DMS153 (cell line): ENCODE measurements at regions not wholly inside any gene's neighbourhood (a gene's known extent, or its start where the extent isn't known, plus 50 kb on each side); places are given as distances from the start of the nearest gene placed in this dataset.
"Not testable (repeated sequence)": the region's sequence is repeated elsewhere in the genome, so short reads cannot be mapped to it uniquely, and the experiment has no call there.

Source experiments
- DNase-seq: peaks from one replicate; lab custom pipeline; 2025; lab: John Stamatoyannopoulos, UW

DNA sequence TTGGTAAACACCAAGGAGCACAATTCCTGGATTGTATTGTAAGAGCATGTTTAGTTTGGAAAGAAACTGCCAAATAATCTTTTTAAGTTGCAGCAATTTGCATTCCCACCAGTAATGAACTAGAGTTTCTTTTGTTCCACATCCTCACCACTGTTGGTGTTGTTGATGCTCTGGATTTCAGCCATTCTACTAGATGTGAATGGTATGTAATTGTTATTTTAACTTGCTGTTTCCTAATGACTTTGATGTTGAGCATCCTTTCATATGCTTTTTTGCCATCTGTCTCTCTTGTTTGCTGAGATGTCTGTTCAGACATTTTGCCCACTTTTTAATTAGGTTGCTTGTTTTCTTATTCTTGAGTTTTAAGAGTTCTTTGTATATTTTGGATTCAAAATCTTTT is 1654.1 kb downstream of the GRIK2 start:
- DNase-seq: no peak

DNA sequence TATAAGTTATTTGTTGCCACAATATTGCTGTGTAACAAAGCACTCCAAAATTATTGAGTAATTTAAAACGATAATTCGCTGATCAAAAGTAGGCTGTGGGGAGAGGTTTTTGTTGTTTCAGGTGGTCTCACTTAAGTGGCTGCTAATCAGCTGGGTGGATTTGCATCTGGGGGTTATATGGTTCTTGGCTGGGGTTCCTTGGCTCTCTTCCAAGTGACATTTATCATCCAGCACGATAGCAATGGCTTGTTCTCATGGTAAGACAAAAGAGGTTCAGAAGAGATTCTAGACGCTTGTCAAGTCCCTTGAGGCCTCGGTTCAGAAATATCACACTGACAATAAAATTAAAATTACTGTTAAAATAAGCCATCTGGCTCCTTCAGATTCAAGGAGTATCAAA is 1648.8 kb downstream of the GRIK2 start:
- DNase-seq: no peak

DNA sequence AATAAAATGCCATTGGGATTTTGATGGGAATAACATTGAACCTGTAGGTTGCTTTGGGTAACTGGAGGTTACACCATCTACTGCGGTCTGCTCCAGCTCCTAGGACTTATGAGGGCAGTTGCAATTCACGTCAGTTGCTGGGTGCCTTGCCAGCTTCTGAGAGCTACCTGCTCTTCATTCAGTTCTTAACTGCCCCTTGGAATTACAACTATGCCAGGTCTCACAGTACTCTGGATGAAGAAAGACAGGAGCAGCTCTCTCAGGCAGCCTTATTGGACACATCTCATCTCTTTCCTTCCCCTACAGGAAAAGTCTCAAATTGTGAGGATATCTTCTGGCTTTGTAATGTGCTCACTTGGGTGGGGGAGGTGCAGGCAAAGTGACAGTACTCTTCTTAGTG is 1643.3 kb downstream of the GRIK2 start:
- DNase-seq: no peak

DNA sequence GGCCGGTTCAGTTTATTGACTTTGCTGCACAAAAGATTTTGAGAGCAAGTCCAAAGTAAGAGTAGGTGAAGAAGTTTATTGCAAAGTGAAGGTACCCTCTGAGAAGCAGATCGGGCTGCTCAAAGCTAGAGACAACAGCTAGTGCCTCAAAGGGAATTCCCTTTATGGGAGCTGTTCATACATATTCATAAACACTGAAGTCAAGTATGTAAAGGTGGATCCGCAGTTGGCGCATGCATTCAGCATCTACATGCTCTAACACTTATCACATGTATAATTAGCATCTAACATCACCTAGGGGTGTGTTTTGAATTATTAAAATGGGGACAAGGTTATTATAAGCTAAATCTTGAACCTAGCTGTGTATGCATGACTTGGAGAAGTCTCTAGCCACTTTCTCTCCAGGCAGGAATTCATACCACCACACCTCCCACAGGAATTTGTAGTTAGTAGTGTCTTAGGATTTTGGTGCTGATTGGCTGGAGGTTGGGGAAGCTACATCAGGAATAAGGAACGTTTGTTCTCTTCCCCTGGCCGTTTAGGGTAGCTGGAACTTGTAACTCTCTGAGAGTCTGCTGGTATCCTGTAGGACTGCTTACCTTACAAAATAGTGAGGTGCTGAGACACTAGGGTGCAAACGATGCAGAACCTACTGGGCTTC is 1633.9 kb downstream of the GRIK2 start:
- DNase-seq: no peak

DNA sequence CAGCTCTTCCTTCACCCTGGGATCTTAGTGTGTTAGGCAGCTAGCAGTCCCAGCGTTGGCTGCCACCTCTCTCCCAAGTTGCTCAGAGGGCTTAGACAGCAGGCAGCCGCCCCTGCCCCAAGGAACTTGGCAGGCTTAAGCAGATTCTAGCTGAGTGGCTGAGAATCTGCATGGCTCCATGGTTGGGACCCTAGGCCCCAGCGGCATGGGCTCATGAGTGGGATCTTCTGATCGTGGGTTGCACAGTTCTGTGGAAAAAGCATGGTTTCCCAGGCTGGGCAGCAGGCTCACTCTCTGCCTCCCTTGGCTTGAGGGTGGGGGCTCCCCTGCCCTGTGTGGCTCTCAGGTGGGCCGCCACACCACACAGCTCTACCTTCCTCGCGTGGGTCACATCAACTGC is 1624.9 kb downstream of the GRIK2 start:
- DNase-seq: no peak

DNA sequence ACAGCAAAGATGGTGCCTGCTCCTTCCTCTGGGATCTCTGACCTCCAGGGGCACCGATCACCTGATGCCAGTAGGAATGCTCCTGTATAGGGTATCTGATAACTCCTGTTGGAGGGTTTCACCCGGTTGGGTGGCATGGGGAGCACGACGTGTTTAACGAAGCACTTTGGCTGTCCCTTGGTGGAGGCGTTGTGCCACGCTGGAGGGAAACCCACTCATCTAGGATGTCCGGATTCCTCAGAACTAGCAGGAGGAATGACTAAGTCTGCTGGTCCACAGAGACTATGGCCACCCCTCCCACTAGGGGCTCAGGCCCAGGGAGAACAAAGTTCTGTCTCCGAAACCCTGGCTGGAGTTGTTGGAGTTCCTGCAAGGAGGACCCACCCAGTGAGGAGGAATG is 1624.4 kb downstream of the GRIK2 start:
- no peak for DNase-seq

DNA sequence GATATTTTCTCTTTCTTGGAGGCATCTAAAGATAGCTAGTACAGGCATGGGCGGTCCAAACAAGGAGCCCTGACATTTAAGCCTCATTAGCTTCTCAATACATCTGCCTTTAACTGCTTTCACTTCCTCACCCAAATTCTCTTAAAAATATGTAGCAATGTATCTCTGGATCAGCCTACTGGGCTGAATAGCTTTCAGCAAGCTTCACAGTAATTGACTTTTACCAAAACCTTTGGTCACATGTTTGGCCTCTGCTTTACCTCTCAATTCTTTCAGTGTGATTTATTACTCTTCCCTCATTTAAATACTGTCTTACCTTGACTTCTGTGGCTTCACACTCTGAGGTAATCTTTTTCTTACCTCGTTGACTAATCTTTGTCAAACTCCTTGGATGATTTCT is 1618.1 kb downstream of the GRIK2 start:
- DNase-seq: no peak

DNA sequence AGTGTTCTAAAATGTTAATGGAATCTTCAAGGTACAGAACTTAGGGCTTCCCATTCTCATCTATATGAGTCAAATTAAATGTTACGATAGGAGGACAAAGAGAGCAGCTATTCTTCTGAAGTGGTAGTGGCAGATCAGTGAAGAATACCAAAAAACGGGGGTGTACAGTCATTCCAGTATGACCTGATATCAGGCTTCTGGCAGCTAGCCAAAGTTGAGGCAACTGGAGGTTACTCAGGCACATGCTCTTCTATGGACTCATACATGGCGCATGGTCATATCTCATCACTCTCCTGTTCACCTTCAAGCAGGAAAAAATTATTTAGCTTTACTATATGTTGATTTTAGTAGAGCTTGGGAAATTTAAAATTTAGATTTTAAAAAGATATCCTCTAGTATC is 1608.8 kb downstream of the GRIK2 start:
- DNase-seq: no peak

DNA sequence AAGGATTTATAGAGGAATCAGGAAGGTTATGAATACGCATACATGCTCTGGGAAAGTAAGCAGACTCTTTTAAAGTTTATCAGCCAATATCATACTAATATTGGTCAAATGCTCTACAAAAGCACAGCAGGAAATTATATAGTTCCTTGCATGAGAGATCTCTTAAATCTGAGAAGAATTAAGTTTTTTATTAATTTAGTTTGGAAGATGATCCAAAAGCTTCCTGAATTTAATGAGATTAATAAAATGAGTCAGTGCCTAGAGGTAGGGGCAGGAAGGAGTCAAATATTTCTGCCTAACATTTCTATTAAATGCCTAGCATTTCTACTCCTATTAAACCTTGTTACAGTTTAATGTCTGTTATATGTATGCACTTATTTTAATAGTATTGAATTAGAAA is 1608.2 kb downstream of the GRIK2 start:
- no peak for DNase-seq

DNA sequence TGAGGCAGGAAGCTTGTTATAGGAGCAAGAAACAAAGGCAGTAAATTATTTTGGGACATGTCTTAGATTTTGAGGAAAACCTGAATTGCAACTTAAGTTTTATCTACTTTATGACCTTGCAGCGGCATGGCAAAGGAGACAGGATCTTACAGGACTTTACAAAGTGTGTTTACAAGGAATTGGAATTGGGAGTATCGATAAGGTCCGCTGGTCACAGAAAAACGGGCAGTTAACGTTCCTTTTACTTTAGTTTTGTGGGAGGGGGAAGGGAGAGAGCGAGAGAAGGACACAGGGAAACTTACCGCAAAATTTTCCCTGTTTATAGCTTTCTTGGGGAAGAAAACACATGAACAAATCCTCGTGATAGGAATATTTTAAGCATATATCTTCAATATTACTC is 1607.2 kb downstream of the GRIK2 start:
- DNase-seq: no peak

DNA sequence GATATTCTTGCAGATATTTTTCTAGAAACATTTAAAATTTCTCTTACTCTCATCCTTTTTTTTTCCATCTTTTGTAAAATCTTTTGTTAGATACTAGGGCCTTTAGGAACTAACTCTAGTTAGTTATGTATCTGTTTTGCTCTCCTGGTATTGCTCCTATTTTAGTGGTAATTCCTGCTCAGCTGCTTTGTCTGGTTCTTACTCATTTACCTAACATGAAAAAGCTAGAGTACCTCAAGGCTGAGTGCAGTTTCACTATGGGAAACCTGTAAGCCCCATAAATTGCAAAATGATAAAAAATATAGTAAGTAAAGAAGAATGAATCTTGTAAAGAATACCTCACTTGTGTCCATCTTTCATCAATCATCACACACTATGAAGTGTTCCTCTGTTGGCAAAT is 1602.0 kb downstream of the GRIK2 start:
- DNase-seq: no peak

DNA sequence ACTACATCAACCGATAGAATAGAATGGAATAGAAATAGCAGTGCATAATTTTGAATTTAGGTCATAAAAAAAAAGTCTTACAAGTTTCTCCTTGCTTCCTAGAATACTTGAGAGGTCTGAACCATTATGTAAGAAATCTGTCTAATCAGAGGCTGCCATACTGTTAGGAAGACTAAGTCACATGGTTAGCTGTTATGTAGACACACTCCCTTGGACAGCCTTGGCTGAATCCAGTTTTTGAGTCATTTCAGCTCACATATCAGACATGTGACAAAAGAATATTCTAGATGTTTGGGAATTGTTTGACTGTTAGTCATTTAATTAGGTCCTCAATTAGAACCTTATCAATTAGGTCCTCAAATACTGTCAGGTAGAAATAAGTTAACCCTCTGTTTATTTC is 1601.4 kb downstream of the GRIK2 start:
- DNase-seq: no peak

DNA sequence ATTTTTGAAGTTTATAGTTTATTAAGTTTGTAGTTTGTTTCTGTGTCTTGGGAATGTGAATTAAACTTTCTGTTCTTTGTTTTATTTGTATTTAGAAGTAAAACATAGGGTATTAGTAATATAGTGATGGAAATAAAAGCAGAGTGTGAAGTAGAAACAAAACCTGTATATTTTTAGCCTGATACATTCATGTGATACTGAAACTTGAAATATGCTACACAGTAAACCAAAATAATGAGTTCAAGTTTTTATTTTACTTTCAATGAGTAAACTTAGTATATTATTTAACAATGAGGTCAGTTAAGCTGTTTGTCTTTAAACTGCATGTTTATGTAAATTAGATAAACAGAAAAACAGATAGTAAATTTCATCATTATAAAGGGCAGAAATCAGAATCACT is 1592.6 kb downstream of the GRIK2 start:
- DNase-seq: no peak

DNA sequence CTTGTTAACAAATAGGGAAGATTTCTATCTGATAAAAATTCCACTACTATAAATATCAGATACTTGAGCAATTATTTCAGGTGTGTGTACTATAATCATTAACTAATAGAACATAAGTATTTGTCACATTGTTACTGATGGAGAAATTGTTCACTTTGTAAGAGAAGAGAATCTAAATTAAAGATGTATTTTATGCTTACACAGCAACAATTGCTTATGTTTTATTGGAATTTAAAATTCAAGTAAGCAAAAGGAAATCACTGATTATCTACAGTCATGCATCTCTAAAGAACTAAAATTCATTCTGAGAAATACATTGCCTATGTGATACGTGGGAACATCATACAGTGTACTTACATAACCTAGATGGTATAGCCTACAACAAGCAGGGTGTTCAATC is 1590.8 kb downstream of the GRIK2 start:
- no peak for DNase-seq

DNA sequence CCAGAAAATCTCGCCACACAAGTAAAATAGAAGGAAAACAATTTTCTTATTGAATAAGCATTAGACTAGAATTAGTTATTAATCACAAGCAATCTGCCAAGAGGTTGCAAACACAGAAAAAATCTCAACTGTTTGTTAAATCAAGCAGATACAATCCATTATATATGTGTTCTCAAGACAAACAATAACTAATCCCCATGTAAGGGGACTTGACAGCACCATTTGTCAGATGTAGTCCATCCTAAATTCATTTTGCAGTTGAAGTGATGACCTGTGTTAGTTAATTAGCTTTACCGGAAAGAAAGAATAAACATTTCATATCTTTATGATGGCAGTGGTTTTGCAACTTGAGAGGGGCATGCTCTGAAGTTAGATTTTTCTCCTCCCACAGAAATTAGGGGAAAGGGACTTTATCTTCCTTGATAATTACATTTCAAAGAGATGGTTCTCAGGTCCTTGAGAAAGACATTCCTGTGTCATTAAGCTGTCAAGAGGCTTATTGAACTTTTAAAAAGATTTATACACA is 1588.0 kb downstream of the GRIK2 start:
- no peak for DNase-seq

DNA sequence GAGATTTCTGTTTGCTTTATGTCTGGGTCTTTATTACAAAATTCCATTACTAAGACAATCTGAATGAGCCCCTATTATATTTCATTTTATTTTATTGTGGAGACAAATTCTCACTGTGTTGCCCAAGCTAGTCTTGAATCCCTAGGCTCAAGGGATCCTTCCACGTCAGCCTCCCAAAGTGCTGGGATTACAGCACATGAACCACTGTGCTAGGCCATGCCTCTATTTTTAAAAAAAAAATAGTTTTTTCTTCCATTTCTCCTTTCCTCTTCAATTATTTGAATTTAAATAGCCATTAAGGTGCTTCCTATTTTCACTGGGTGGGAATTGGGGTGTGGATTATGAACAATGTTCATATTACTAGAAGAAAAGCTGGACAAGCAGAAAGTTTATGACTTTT is 1587.4 kb downstream of the GRIK2 start:
- DNase-seq: no peak

DNA sequence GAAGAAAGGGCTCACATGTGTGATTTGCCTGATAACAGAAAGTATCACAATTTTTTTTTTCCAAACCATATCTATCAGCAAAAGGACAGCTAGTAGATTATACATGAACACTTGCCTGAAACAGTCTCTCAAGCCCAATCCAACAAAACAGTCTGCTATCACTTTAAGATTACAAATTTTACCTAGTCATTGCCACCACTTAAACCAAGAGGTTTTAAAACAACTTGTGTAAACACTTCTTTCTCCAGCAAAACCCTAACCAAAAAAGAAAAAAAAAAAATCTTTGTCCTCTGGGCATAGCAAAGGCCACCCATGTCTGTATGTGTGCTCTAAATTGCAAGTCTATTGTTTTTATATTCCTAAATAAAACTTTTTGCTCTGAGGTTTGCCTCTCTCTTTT is 1568.4 kb downstream of the GRIK2 start:
- DNase-seq: no peak

DNA sequence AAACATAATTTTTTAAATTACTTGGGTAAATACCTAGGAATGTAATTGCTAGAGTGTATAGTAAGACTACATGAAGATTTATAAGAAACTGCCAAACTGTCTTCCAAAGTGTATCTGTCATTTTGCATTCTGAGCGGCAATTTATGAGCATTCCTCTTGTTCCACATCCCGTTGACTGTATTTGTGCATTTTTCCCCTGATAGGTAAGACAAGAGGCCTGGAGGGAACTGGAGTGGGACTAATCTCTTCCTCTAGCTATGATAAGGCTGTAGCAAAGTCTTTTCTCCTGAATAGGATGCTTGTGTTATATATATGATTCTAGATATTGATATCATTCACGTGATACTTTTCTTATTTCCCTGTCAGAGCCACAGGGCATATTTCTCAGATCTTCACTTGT is 1557.5 kb downstream of the GRIK2 start:
- DNase-seq: no peak

DNA sequence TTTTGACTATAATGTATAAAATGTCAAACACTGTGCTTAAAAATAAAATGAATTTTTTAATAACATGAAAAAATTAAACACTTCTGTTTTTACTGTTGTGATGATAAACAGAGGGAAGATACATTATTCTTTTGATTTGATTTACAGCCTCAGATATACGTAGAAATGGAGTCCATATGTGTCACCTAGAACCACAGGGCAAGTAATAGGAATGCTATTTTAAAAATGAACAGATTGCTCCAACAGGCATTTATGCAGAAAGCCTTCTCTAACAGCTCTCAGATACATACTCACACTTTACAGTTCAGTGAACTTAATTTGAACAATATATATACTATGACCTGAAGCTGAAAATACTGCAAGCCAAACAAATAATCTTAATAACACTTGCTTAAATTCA is 1551.0 kb downstream of the GRIK2 start:
- no peak for DNase-seq

DNA sequence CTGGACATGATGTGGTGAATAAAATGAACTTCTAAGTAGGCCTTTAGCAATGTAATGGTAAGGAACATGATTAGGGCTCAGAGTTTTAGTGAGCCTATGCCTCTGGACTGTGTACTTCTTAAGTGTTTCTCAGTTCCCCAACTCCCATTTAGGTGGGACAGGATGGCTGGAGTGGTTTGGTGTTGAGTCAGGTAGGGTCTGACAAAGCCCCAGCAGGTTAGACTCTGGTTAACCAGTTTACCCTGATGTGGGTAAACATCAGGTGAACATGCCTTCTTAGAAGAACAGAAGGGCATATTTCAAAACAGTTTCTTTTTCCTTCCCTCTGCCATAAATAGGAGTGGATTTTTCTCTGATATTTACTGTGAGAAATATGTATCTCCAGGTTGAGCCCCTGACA is 1548.7 kb downstream of the GRIK2 start:
- DNase-seq: no peak

DNA sequence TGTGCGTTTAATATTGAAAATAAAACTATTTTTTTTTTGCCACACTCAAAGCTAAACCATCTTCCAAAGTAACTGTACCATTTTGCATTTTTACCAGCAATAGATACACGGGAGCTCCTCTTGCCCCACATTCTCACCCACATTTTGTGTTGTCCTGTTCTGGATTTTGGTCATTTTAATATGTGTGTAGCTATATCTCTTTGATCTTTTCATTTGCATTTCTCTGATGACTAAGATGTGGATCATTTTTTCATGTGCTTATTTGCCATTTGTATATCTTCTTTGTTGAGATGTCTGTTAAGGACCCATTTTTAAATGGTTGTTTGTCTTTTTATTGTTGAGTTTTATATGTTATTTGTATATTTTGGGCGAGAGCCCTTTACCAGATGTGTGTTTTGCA is 1543.5 kb downstream of the GRIK2 start:
- DNase-seq: no peak

DNA sequence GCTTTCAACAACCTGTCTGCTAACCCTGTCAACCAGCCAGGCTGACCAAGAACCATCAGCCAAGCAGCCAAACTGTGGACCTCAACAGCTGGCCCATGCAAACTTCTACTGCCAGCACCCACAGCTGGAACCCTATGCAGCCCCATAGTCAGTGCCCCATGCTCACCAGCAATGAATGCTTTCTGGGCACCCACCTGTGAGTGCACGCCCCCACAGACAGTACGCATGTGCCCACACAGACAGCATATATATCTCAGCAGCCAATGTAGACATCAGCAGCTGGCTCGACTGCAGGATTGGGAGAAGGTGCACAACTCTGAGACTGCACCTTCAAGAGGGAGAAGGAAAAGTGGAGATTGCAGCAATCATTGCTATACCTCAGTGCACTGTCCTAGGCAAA is 1534.6 kb downstream of the GRIK2 start:
- no peak for DNase-seq

DNA sequence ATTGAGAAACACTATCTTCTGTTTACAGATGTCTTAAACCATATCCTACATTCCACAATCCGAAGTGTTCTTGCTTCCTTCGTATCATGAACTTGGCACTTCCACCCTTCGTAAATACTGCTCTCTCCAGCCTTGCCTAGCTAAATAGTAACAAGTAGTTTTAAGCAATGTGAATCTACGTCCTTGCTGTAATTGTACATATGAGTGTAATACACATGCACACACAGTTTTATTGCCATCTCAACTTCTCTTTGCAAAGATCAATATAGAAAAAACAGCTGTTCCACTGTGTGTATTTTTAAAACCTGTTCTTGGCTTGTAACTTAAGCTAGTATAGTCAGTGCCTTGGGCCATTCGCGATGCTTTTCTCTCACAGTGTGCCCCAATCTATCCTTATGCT is 1524.7 kb downstream of the GRIK2 start:
- no peak for DNase-seq

DNA sequence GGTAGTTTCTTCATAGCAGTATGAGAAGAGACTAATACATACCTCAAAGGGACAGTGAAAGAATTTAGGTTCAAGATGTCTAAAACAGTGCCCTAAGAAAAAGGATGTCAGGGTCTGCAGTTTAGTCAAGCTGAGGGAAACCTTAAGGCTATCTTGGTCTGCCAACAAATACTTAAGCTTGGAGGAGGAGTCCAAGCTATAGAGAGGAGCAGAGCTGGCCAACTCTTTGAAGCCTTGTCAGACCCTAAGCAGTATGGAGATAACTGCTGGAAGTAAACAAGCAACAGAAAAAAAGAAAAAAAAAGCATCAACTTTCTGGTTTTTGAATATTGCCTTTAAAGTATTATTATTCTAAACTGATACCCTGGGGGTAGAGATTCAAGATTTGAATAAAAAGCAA is 1518.1 kb downstream of the GRIK2 start:
- DNase-seq: no peak

DNA sequence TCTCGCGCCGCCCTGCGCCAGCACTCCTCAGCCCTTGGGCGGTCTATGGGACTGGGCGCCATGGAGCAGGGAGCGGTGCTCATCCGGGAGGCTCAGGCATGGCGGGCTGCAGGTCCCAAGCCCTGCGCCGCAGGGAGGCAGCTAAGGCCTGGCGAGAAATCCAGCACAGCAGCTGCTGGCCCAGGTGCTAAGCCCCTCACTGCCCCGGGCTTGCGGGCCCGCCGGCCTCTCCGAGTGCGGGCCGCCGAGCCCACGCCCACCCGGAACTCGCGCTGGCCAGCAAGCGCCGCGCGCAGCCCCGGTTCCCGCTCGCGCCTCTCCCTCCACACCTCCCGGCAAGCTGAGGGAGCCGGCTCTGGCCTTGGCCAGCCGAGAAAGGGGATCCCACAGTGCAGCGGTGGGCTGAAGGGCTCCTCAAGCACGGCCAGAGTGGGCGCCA is 1517.2 kb downstream of the GRIK2 start:
- DNase-seq: not testable (repeated sequence)
